B cell (primary cell): ENCODE measurements at regions not wholly inside any gene's neighbourhood (a gene's known extent, or its start where the extent isn't known, plus 50 kb on each side); places are given as distances from the start of the nearest gene placed in this dataset.

Experiments
- ATAC-seq: fragments of 200-7000 bp; cut with Tn5 transposase; one replicate; pipeline ENCODE4 v1.10.0; 2021; ENCODE audit warnings: low read depth, mild to moderate bottlenecking, moderate number of reproducible peaks, moderate library complexity
- CTCF ChIA-PET: fragments of 350-600 bp; sonication (Branson Sonifier 250); formaldehyde crosslinking; loops from one replicate; lab custom pipeline; 2021; ENCODE audit warnings: antibody characterized with exemption, inconsistent platforms; lab: Charles Lee
- POLR2A ChIA-PET: fragments of 350-600 bp; sonication (Branson Sonifier 250); formaldehyde crosslinking; loops from one replicate; lab custom pipeline; 2021; ENCODE audit warnings: antibody characterized with exemption; lab: Charles Lee
- DNase-seq: peaks from one replicate; pipeline ENCODE4 v3.0.0; 2013
- H2AFZ ChIP-seq: 2 replicates; pipeline ENCODE4 v1.6.1; 2012; ENCODE audit warnings: mild to moderate bottlenecking, low read depth, low read length; ENCODE audit not compliant: insufficient read depth, poor library complexity, severe bottlenecking
- H3K27ac ChIP-seq, 2 donors: 1 replicate in 1 of 2; 2 replicates in 1 of 2; pipeline ENCODE4 v1.5.1; 2012 to 2013; ENCODE audit warnings: low read length in 2 of 2, mild to moderate bottlenecking in 2 of 2, moderate library complexity in 1 of 2
- H3K27me3 ChIP-seq, 4 experiments: fragments of 200-600 bp in 1 of 4; sonication (generic) in 1 of 4; replicated peaks in 1 of 4; 1 replicate in 2 of 4; 2 replicates in 2 of 4; pipeline versions ENCODE4 v1.6.1 to v1.7.0; 2013 to 2016; ENCODE audit warnings: low read length in 3 of 4, mild to moderate bottlenecking in 2 of 4, mixed read lengths in 1 of 4, moderate library complexity in 1 of 4; ENCODE audit not compliant: insufficient read depth in 4 of 4, control insufficient read depth in 3 of 4; ENCODE audit errors: control extremely low read depth in 1 of 4
- H3K36me3 ChIP-seq, 2 experiments: replicated peaks in 1 of 2; 1 replicate in 1 of 2; 2 replicates in 1 of 2; pipeline versions ENCODE4 v1.6.1 to v1.7.1; 2013; ENCODE audit warnings: low read length in 1 of 2; ENCODE audit not compliant: insufficient read depth in 2 of 2, control insufficient read depth in 1 of 2; ENCODE audit errors: control extremely low read depth in 1 of 2, extremely low read depth in 1 of 2
- H3K4me1 ChIP-seq, 2 donors: fragments of 200-600 bp in 1 of 2; sonication (generic) in 1 of 2; 1 replicate in 1 of 2; 2 replicates in 1 of 2; pipeline versions ENCODE4 v1.5.1 to v1.6.1; 2013 to 2017; ENCODE audit warnings: low read length in 2 of 2; ENCODE audit not compliant: control insufficient read depth in 2 of 2, insufficient read depth in 2 of 2
- H3K4me2 ChIP-seq: replicated peaks from 2 replicates; pipeline ENCODE3; 2012; ENCODE audit warnings: mild to moderate bottlenecking, low read depth, low read length; ENCODE audit not compliant: poor library complexity, severe bottlenecking
- H3K4me3 ChIP-seq, 5 experiments: fragments of 200-600 bp in 1 of 5; sonication (generic) in 1 of 5; 1 replicate in 3 of 5; 2 replicates in 2 of 5; pipeline versions ENCODE4 v1.5.1 to v1.7.0; 2011 to 2016; ENCODE audit warnings: low read length in 4 of 5, mild to moderate bottlenecking in 4 of 5, low read depth in 2 of 5, control low read depth in 1 of 5, moderate library complexity in 1 of 5; ENCODE audit not compliant: insufficient read depth in 1 of 5; ENCODE audit errors: control extremely low read depth in 1 of 5, extremely low read depth in 1 of 5
- H3K79me2 ChIP-seq: fragments of 200-600 bp; sonication (generic); one replicate; pipeline ENCODE4 v1.6.0; 2016; ENCODE audit warnings: low read length; ENCODE audit not compliant: control insufficient read depth, insufficient read depth
- H3K9ac ChIP-seq: fragments of 200-600 bp; sonication (generic); 2 replicates; pipeline ENCODE4 v1.6.1; 2017; ENCODE audit warnings: mild to moderate bottlenecking, low read length, moderate library complexity
- H3K9me3 ChIP-seq, 3 donors: one replicate each; pipeline versions ENCODE4 v1.6.1 to v1.7.1; 2013; ENCODE audit warnings: low read length in 2 of 3; ENCODE audit not compliant: control insufficient read depth in 2 of 3, insufficient read depth in 1 of 3; ENCODE audit errors: control extremely low read depth in 1 of 3
- H4K20me1 ChIP-seq: 2 replicates; pipeline ENCODE4 v1.6.0; 2012; ENCODE audit warnings: mild to moderate bottlenecking, low read length; ENCODE audit not compliant: insufficient read depth, control insufficient read depth, poor library complexity, severe bottlenecking
- H3K27ac Mint-ChIP-seq: one replicate; pipeline ENCODE4 v1.8.0; 2021; ENCODE audit warnings: mixed read lengths
- H3K27me3 Mint-ChIP-seq: one replicate; pipeline ENCODE4 v1.8.0; 2021; ENCODE audit warnings: mixed read lengths
- H3K4me1 Mint-ChIP-seq: one replicate; pipeline ENCODE4 v1.8.0; 2021; ENCODE audit warnings: mixed read lengths
- H3K4me3 Mint-ChIP-seq: one replicate; pipeline ENCODE4 v1.8.0; 2021; ENCODE audit warnings: mixed read lengths
- H3K9me3 Mint-ChIP-seq: one replicate; pipeline ENCODE4 v1.8.0; 2022; ENCODE audit warnings: mixed read lengths; ENCODE audit not compliant: insufficient read depth
- CTCF ChIP-seq: fragments of 200-600 bp; IDR thresholded peaks from one replicate; pipeline ENCODE4 v1.8.0; 2022; ENCODE audit warnings: antibody characterized with exemption, mild to moderate bottlenecking
- EZH2 ChIP-seq: IDR thresholded peaks from 2 replicates; pipeline ENCODE4 v1.6.1; 2012; ENCODE audit warnings: borderline replicate concordance, low read depth, mild to moderate bottlenecking, moderate library complexity, low read length; ENCODE audit not compliant: insufficient read depth, poor library complexity, severe bottlenecking
- WGBS: methylation state at CpG from one replicate; pipeline ENCODE4 v1.1.5; 2013; ENCODE audit warnings: missing lambda C conversion rate; ENCODE audit not compliant: insufficient coverage; 5-methylcytosine and 5-hydroxymethylcytosine counted together
- intact Hi-C: fragments of 100-400 bp; cut with micrococcal nuclease; formaldehyde crosslinking; loops from one replicate; pipeline ENCODE4 v1.10.0; 2022

- intact Hi-C loops = no loop called here
- Histone ChIP-seq H3K4me2 (no peak overlapping the region), H4K20me1 (no peaks in the 10 kb centered on the region), H3K4me3 (no peak overlapping the region), H3K27ac (no peak overlapping the region), H3K9ac (no peak overlapping the region), H2AFZ (no peak overlapping the region), H3K27me3 (no peaks in the 10 kb centered on the region), H3K4me1 (no peaks in the 10 kb centered on the region), H3K79me2 (no peaks in the 10 kb centered on the region), H3K36me3 (no peaks in the 10 kb centered on the region), H3K9me3 (peaks cover 0 to 3% (median 0%) of the 10 kb centered on the region in 3 donors)
- WGBS = no CpG with 5 or more reads among the region's 2 CpGs
- Mint-ChIP-seq H3K4me1 (no peaks in the 10 kb centered on the region), H3K27ac (no peak overlapping the region), H3K4me3 (no peak overlapping the region), H3K27me3 (no peaks in the 10 kb centered on the region), H3K9me3 (no peaks in the 10 kb centered on the region)
- ChIA-PET POLR2A (no interaction called here), CTCF (no interaction called here)
- TF ChIP-seq CTCF (no peak), EZH2 (no peak)
- DNase-seq (no peak), ATAC-seq (no peak)
These were observed 234.4 kb upstream of the GRAMD2B start for GRCh38 chr5:126188804-126189203.

- POLR2A ChIA-PET = no interaction called here
- DNase-seq (no peak), ATAC-seq (no peak)
- no peaks in the 10 kb centered on the region for H3K27me3 Mint-ChIP-seq
- H3K27me3 ChIP-seq = no peaks in the 10 kb centered on the region
- no peaks in the 10 kb centered on the region for H3K9me3 Mint-ChIP-seq
- no peaks in the 10 kb centered on the region for H3K36me3 ChIP-seq
- CTCF ChIA-PET = no interaction called here
- intact Hi-C loops = no loop called here
- H3K4me1 ChIP-seq = no peaks in the 10 kb centered on the region
- H3K27ac ChIP-seq = no peak overlapping the region
- no peak for TF ChIP-seq CTCF
- TF ChIP-seq EZH2 = no peak
- WGBS = no CpG with 5 or more reads among the region's 5 CpGs
- H3K4me3 Mint-ChIP-seq = no peak overlapping the region
- no peaks in the 10 kb centered on the region for H4K20me1 ChIP-seq
- H3K4me1 Mint-ChIP-seq = no peaks in the 10 kb centered on the region
- H3K9ac ChIP-seq = no peak overlapping the region
- H3K4me2 ChIP-seq = no peak overlapping the region
- H2AFZ ChIP-seq = no peak overlapping the region
- no peaks in the 10 kb centered on the region for H3K79me2 ChIP-seq
- no peak overlapping the region for H3K4me3 ChIP-seq
- H3K27ac Mint-ChIP-seq = no peak overlapping the region
- H3K9me3 ChIP-seq = peaks cover 0 to 3% (median 0%) of the 10 kb centered on the region in 3 donors
These were observed 234.0 kb upstream of the GRAMD2B start for GRCh38 chr5:126189231-126189630.
